ELR (cell line): ENCODE measurements at regions not wholly inside any gene's neighbourhood (a gene's known extent, or its start where the extent isn't known, plus 50 kb on each side); places are given as distances from the start of the nearest gene placed in this dataset.
"Not testable (repeated sequence)": the region's sequence is repeated elsewhere in the genome, so short reads cannot be mapped to it uniquely, and the experiment has no call there.

Experiments
- DNase-seq: peaks from one replicate; pipeline ENCODE4 v3.0.0-alpha.2; 2015; ENCODE audit warnings: low read depth

- DNase-seq, result no peak
Measured at GRCh38 chr14:101634850-101635748, 73.8 kb downstream of the DIO3 start.

GRCh38 chr14:101635749-101636560 lies 74.7 kb downstream of the DIO3 start:
- no peak for DNase-seq

- DNase-seq, result no peak
Measured at GRCh38 chr14:101639241-101639833, 78.0 kb downstream of the DIO3 start.

GRCh38 chr14:101643651-101644050 lies 82.4 kb downstream of the DIO3 start:
- no peak for DNase-seq

GRCh38 chr14:101654051-101654450 lies 92.8 kb downstream of the DIO3 start:
- DNase-seq, result no peak

- no peak for DNase-seq
Measured at GRCh38 chr14:101657372-101657771, 96.1 kb downstream of the DIO3 start.

GRCh38 chr14:101665478-101666078 lies 95.9 kb upstream of the PPP2R5C start:
- peak; percentile 69 for DNase-seq

GRCh38 chr14:101666264-101666663 lies 95.2 kb upstream of the PPP2R5C start:
- DNase-seq, result no peak

- no peak for DNase-seq
Measured at GRCh38 chr14:101669629-101670028, 91.9 kb upstream of the PPP2R5C start.

GRCh38 chr14:101673873-101674272 lies 87.6 kb upstream of the PPP2R5C start:
- no peak for DNase-seq

- not testable (repeated sequence) for DNase-seq
Measured at GRCh38 chr14:101675835-101676234, 85.7 kb upstream of the PPP2R5C start.

- not testable (repeated sequence) for DNase-seq
Measured at GRCh38 chr14:101677912-101678327, 83.6 kb upstream of the PPP2R5C start.

- no peak for DNase-seq
Measured at GRCh38 chr14:101681795-101682194, 79.7 kb upstream of the PPP2R5C start.

- no peak for DNase-seq
Measured at GRCh38 chr14:101683365-101683764, 78.1 kb upstream of the PPP2R5C start.

- DNase-seq, result no peak
Measured at GRCh38 chr14:101687756-101688546, 73.6 kb upstream of the PPP2R5C start.

GRCh38 chr14:101689039-101689501 lies 72.4 kb upstream of the PPP2R5C start:
- DNase-seq, result no peak

- DNase-seq, result not testable (repeated sequence)
Measured at GRCh38 chr14:101689966-101690365, 71.5 kb upstream of the PPP2R5C start.

- DNase-seq, result no peak
Measured at GRCh38 chr14:101695659-101696058, 65.8 kb upstream of the PPP2R5C start.

GRCh38 chr14:101704140-101704539 lies 57.4 kb upstream of the PPP2R5C start:
- DNase-seq, result no peak

GRCh38 chr14:101705733-101706508 lies 55.6 kb upstream of the PPP2R5C start:
- peak; percentile 34 for DNase-seq
